Activated T-helper 1 cell treated with Interleukin-2 at 50 U/mL for 16 hours (primary cell): ENCODE measurements at regions not wholly inside any gene's neighbourhood (a gene's known extent, or its start where the extent isn't known, plus 50 kb on each side); places are given as distances from the start of the nearest gene placed in this dataset.

Experiments used
- DNase-seq: peaks from one replicate; pipeline ENCODE4 v3.0.0-alpha.2; 2020; ENCODE audit warnings: low read depth

DNA sequence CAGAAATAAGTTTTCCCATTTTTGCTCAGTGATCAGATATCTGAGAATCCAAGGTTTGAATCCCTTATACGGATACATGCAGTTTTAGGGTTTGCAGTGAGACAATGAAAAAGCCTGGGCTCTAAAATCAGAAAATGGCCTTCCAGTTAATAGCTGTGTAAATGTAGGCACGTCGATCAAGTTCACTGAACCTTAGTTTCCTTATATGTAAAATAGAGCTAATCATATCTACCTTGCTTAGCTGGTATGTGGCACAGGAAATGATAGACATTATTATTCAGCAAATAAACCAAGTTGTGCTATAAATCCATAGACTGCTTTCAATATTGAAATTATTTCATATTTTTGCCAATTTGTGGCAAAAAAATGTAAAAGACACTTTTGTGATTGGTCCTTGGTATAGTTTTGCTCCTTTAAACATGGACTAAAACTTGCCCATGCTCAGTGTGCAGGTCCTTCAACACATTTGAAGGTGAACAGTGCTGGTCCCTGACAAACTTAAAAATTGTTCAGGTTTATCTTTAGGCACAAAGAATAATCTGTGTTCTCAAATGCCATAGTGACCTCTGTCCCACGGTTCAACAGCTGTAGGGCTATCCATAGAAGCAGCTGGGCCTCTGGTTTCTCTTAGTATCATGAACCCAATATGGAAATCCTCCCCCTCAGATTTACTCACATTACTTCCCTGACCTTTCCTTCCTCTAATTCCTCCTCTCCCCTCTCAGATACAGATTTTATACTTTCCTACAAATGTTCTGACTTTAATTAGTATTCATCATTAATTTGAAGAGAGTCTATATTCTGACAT lies 51.0 kb downstream of the CCDC54 start:
- no peak for DNase-seq

GRCh38 chr3:107429320-107430181 lies 52.3 kb downstream of the CCDC54 start:
- peak; percentile 29 for DNase-seq

GRCh38 chr3:107430214-107430995 lies 53.2 kb downstream of the CCDC54 start:
- no peak for DNase-seq

GRCh38 chr3:107430996-107431245 lies 53.7 kb downstream of the CCDC54 start:
- no peak for DNase-seq

GRCh38 chr3:107431246-107432012 lies 54.2 kb downstream of the CCDC54 start:
- DNase-seq = peak; percentile 24

GRCh38 chr3:107432013-107432515 lies 54.8 kb downstream of the CCDC54 start:
- DNase-seq = no peak

GRCh38 chr3:107432646-107433045 lies 55.4 kb downstream of the CCDC54 start:
- no peak for DNase-seq

DNA sequence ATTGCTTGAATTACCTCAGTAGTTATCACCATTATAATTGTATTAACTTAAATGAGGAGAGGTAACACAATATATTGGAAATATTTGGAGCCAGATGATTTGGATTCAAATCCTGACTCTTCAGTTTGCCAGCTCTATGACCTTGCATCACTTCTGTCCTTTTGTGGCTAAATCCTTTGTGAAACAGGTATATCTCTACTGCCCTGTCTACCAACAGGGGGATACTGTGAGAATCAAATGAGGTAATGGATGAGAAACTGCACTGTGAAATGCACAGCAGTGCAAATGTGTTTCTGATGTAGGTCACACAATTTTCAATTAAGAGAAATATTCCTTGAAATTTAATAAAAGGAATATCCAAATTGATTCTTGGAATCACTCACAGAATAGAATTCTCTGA lies 58.8 kb downstream of the CCDC54 start:
- no peak for DNase-seq

- DNase-seq = no peak
Observed at GRCh38 chr3:107438671-107439070, 61.4 kb downstream of the CCDC54 start.

- DNase-seq = no peak
Observed at GRCh38 chr3:107441617-107442016, 64.4 kb downstream of the CCDC54 start.

DNA sequence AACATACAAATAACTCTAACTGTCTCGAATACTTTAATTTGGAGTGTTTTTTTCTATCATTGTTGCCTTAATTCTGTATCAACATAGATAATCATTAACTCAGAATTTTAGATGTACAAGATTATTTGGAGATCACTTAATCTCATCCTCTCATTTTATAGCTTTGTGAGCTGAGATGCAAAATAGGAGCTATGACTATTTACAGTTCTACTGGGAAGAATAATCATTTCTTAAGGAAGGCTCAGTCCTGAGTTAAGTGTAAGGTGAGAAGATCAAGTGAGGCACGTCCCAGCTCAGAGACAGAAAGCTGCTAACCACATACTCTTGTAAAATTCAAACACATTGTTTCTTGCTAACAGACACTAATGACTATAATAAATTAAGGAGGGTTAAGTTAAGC lies 66.2 kb downstream of the CCDC54 start:
- DNase-seq = no peak

DNA sequence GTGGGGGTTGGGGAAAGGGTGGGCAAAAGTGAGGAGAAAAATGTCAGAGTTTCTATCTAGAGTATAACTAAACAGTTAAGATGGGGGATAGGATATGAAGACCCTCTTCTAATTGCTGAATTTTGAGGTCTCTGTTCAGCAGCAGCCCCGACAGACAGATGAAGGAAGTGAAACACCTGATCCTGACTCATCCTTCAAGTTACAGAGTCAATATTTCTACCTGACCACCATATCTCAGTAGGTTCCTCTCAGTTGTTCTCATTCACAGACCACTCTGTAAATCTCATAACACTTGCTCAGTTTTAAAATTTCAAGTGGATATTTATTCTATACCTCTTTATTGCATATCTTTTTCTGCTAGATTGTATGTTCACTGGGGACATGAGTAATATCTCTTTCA lies 69.5 kb downstream of the CCDC54 start:
- DNase-seq = no peak

DNA sequence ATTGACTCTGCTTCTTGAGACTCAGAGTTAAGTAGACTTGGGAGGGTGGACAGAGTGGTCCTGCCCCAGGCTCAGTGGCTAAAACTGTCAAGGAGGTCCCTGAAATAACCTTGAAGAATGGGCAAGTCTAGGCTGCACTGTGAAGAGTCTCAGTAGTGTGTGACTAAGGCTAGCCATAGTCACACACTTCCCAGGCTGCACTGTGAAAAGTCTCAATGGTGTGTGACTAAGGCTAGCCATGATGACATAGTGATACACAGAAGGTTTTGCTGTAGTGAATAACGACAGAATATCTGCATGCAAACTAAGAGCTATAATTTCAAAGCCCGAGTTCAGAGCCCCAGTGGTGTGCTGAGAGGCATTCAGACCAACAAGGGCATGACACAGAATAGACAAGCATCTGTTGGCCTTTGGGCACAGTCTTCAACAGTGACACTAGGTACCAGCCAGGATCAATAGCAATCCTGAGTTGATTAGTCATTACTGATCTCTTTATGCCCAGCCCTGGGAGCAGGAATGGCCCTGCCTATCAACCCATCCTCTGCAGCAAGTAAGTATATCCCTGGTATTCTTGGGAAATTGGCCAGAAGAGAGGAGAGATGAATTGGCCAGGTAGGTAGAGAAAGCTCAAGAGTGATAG lies 72.4 kb upstream of the BBX start:
- no peak for DNase-seq

GRCh38 chr3:107452436-107452835 lies 70.3 kb upstream of the BBX start:
- no peak for DNase-seq

DNA sequence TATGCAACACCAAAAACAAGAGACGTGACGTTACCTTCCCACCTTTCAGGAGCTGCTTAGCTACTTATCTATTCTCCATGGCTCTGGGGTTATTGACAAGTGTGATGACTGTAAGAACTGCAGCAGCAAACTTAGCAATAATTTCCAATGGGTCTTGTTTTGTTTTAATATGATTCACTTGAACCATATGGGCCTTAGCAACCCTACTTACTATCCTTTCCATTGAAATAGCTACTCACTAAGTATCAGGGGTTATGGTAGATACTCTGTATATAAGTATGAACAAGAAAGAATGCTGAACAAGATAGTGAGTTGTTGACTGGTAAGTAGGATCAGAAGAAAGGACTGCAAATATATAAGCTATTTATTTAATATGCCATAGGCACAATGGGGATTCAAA lies 69.3 kb upstream of the BBX start:
- no peak for DNase-seq

DNA sequence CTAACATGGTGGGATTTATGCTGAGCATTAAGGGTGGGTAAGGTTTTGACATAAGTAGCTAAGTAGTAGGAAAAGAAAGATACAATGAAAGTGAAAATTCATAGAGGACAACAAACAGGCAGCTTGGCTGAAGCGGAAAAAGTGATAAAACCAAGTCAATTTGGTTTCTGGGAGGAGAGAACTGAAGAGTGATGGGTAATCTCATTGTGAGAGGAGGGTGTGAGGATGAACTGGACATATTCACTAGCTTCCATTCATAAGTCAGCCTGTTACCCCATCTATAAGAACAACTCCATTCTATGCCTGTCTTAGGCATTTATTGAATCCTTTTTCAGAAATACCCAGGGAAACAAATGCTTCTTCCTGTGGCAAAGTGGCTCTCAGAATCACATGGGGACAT lies 67.1 kb upstream of the BBX start:
- DNase-seq = no peak

DNA sequence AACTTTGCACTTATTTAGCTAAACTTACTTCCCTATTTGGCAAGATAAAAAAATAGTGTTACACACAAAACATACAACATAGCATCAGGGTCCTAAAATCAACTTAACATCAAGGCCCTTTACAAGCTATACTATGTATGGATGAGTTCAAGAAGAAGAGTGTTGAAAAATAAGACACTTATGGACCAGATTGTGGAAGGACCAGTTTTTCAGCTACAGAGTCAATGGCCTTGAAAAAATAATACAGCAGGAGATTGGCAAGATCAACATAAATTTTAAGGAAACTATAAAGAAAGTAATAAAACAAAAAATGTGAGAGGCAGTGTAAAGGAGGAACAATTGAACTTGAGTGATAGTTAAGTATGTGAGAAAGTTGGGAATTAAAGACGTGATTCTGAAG lies 66.3 kb upstream of the BBX start:
- no peak for DNase-seq

DNA sequence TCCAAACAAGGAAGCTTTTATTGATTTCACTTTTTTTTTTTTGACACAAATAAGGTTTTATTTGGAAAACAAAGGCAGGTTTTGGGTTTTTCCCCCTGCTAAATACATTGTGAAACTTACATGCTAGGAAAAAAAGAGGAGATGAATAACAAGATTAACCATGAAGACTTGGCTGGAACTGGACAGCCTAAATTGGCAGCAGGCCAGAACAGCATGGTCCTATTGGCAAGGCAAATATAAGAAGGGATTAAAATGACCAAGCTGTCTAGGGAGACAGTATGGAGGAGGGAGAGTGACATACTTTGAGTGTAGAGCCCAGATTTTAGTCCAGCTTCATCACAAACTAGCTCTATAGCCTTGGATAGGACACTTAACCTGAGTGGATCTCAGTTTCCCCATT lies 63.9 kb upstream of the BBX start:
- DNase-seq = no peak

DNA sequence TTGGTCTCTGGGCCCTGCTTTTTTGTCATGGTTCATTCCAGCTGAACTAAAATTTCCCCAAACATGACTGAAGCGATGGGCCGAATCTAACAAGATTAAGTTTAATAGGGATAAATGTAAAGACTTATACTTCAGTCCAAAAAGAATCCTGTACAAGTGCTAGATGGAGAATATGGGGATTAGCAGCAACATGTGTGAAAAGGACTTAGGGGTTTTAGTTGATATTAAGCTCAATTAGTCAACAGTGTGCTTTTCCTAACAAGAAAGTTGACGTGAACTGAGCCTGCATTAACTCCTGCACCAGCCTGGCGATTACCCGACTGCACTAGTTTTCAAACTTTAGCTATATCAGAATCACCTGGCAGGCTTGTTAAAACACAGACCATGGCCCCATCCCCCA lies 61.0 kb upstream of the BBX start:
- DNase-seq = no peak

GRCh38 chr3:107464037-107464436 lies 58.7 kb upstream of the BBX start:
- DNase-seq = no peak

DNA sequence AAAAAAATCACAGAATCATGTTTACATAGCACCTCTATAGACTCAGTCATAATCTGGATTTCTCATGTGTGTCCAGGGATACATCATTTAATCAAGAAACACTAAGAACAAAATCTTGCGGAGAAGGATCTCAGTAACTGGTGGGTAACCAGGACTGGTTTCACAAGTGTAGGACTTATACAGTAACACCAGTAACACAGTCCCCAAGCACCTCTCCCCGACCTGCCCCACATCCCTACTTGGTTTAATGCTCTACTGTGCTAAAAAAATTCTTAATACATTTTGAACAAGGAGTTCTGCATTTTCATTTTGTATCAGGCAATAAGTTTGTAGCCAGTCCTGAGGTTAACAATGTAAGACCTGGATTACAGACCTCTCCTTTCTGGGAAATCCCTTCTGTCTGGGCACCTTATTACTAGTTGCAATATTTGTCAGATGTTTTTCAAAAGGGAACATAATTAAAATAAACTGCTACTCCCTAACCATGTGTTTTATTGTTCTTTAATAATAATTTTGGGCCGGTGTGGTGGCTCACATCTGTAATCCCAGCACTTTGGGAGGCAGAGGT lies 57.6 kb upstream of the BBX start:
- DNase-seq = no peak
